ENCODE measurements at regions not wholly inside any gene's neighbourhood (a gene's known extent, or its start where the extent isn't known, plus 50 kb on each side); places are given as distances from the start of the nearest gene placed in this dataset.

GRCh38 chr4:89382439-89382838 lies 74.8 kb upstream of the GPRIN3 start:
- ATAC-seq (no peak), DNase-seq (no peak)
- H3K27me3 ChIP-seq (ENCODE audit: control insufficient read depth, insufficient read depth), result no peaks in the 10 kb centered on the region
- no peaks in the 10 kb centered on the region for H3K4me1 ChIP-seq (ENCODE audit: control insufficient read depth, insufficient read depth, low read length)
- no peak overlapping the region for H3K27ac ChIP-seq (ENCODE audit: low read length)
- no peak overlapping the region for H3K4me3 ChIP-seq (ENCODE audit: low read length)
- 66% methylated on average over 2 of the region's 2 CpGs for WGBS
- intact Hi-C loops (cut with DNase I), result no loop called here
- no peaks in the 10 kb centered on the region for H3K9me3 ChIP-seq (ENCODE audit: control insufficient read depth, low read length)

- intact Hi-C loops (cut with DNase I), result no loop called here
These were observed 73.4 kb upstream of the GPRIN3 start for GRCh38 chr4:89380980-89381379.

GRCh38 chr4:89379511-89380044 lies 72.0 kb upstream of the GPRIN3 start:
- no peaks in the 10 kb centered on the region for H3K27me3 ChIP-seq (ENCODE audit: control insufficient read depth, insufficient read depth)
- no peak overlapping the region for H3K4me3 ChIP-seq (ENCODE audit: low read length)
- DNase-seq, result no peak
- WGBS, result 65% methylated on average over 1 of the region's 1 CpG
- H3K4me1 ChIP-seq (ENCODE audit: control insufficient read depth, insufficient read depth, low read length), result no peaks in the 10 kb centered on the region
- no peak for ATAC-seq
- H3K9me3 ChIP-seq (ENCODE audit: control insufficient read depth, low read length), result no peaks in the 10 kb centered on the region
- intact Hi-C loops (cut with DNase I), result no loop called here
- H3K27ac ChIP-seq (ENCODE audit: low read length), result no peak overlapping the region

More at GRCh38 chr4:89380980-89381379, 73.4 kb upstream of the GPRIN3 start:
- no peak for ATAC-seq
- WGBS, result 88% methylated on average over 1 of the region's 1 CpG
- no peak for DNase-seq
- H3K27me3 ChIP-seq (ENCODE audit: control insufficient read depth, insufficient read depth), result no peaks in the 10 kb centered on the region
- H3K4me1 ChIP-seq (ENCODE audit: control insufficient read depth, insufficient read depth, low read length), result no peaks in the 10 kb centered on the region
- H3K4me3 ChIP-seq (ENCODE audit: low read length), result no peak overlapping the region
- H3K27ac ChIP-seq (ENCODE audit: low read length), result no peak overlapping the region
- H3K9me3 ChIP-seq (ENCODE audit: control insufficient read depth, low read length), result no peaks in the 10 kb centered on the region

GRCh38 chr4:89373394-89373793 lies 65.8 kb upstream of the GPRIN3 start:
- 90% methylated on average over 4 of the region's 4 CpGs for WGBS
- ATAC-seq, result no peak
- no peak for DNase-seq
- Histone ChIP-seq H3K9me3 (ENCODE audit: control insufficient read depth, low read length) (no peaks in the 10 kb centered on the region), H3K27ac (ENCODE audit: low read length) (no peak overlapping the region), H3K27me3 (ENCODE audit: control insufficient read depth, insufficient read depth) (no peaks in the 10 kb centered on the region), H3K4me1 (ENCODE audit: control insufficient read depth, insufficient read depth, low read length) (no peaks in the 10 kb centered on the region), H3K4me3 (ENCODE audit: low read length) (no peak overlapping the region)
- intact Hi-C loops (cut with DNase I), result no loop called here

GRCh38 chr4:89371614-89372013 lies 64.0 kb upstream of the GPRIN3 start:
- H3K9me3 ChIP-seq (ENCODE audit: control insufficient read depth, low read length), result no peaks in the 10 kb centered on the region
- no peak overlapping the region for H3K4me3 ChIP-seq (ENCODE audit: low read length)
- H3K27ac ChIP-seq (ENCODE audit: low read length), result no peak overlapping the region
- no peaks in the 10 kb centered on the region for H3K27me3 ChIP-seq (ENCODE audit: control insufficient read depth, insufficient read depth)
- H3K4me1 ChIP-seq (ENCODE audit: control insufficient read depth, insufficient read depth, low read length), result no peaks in the 10 kb centered on the region
- intact Hi-C loops (cut with DNase I), result no loop called here
- DNase-seq (no peak), ATAC-seq (no peak)
- 39% methylated on average over 3 of the region's 3 CpGs for WGBS

- Histone ChIP-seq H3K9me3 (ENCODE audit: control insufficient read depth, low read length) (no peaks in the 10 kb centered on the region), H3K4me3 (ENCODE audit: low read length) (no peak overlapping the region), H3K27ac (ENCODE audit: low read length) (no peak overlapping the region), H3K4me1 (ENCODE audit: control insufficient read depth, insufficient read depth, low read length) (no peaks in the 10 kb centered on the region), H3K27me3 (ENCODE audit: control insufficient read depth, insufficient read depth) (no peaks in the 10 kb centered on the region)
- ATAC-seq, result no peak
- 33% methylated on average over 2 of the region's 2 CpGs for WGBS
- intact Hi-C loops (cut with DNase I), result no loop called here
- DNase-seq, result no peak
These were observed 62.0 kb upstream of the GPRIN3 start for GRCh38 chr4:89369581-89369980.

GRCh38 chr4:89368861-89369260 lies 61.3 kb upstream of the GPRIN3 start:
- Histone ChIP-seq H3K4me1 (ENCODE audit: control insufficient read depth, insufficient read depth, low read length) (no peaks in the 10 kb centered on the region), H3K9me3 (ENCODE audit: control insufficient read depth, low read length) (no peaks in the 10 kb centered on the region), H3K4me3 (ENCODE audit: low read length) (no peak overlapping the region), H3K27ac (ENCODE audit: low read length) (no peak overlapping the region), H3K27me3 (ENCODE audit: control insufficient read depth, insufficient read depth) (no peaks in the 10 kb centered on the region)
- ATAC-seq, result no peak
- intact Hi-C loops (cut with DNase I), result no loop called here
- 81% methylated on average over 2 of the region's 2 CpGs for WGBS
- no peak for DNase-seq

GRCh38 chr4:89365776-89366175 lies 58.2 kb upstream of the GPRIN3 start:
- intact Hi-C loops (cut with DNase I), result no loop called here
- Histone ChIP-seq H3K27me3 (ENCODE audit: control insufficient read depth, insufficient read depth) (no peaks in the 10 kb centered on the region), H3K4me3 (ENCODE audit: low read length) (no peak overlapping the region), H3K9me3 (ENCODE audit: control insufficient read depth, low read length) (no peaks in the 10 kb centered on the region), H3K27ac (ENCODE audit: low read length) (no peak overlapping the region), H3K4me1 (ENCODE audit: control insufficient read depth, insufficient read depth, low read length) (no peaks in the 10 kb centered on the region)
- WGBS, result 82% methylated on average over 2 of the region's 2 CpGs
- no peak for ATAC-seq
- no peak for DNase-seq

GRCh38 chr4:89365375-89365774 lies 57.8 kb upstream of the GPRIN3 start:
- no peak for DNase-seq
- intact Hi-C loops (cut with DNase I), result no loop called here

GRCh38 chr4:89364541-89364940 lies 56.9 kb upstream of the GPRIN3 start:
- Histone ChIP-seq H3K27ac (ENCODE audit: low read length) (no peak overlapping the region), H3K4me1 (ENCODE audit: control insufficient read depth, insufficient read depth, low read length) (no peaks in the 10 kb centered on the region), H3K4me3 (ENCODE audit: low read length) (no peak overlapping the region), H3K9me3 (ENCODE audit: control insufficient read depth, low read length) (no peaks in the 10 kb centered on the region), H3K27me3 (ENCODE audit: control insufficient read depth, insufficient read depth) (no peaks in the 10 kb centered on the region)
- intact Hi-C loops (cut with DNase I), result no loop called here
- WGBS, result 94% methylated on average over 4 of the region's 4 CpGs
- ATAC-seq (no peak), DNase-seq (no peak)

More at GRCh38 chr4:89365375-89365774, 57.8 kb upstream of the GPRIN3 start:
- Histone ChIP-seq H3K27me3 (ENCODE audit: control insufficient read depth, insufficient read depth) (no peaks in the 10 kb centered on the region), H3K4me1 (ENCODE audit: control insufficient read depth, insufficient read depth, low read length) (no peaks in the 10 kb centered on the region), H3K27ac (ENCODE audit: low read length) (no peak overlapping the region), H3K4me3 (ENCODE audit: low read length) (no peak overlapping the region), H3K9me3 (ENCODE audit: control insufficient read depth, low read length) (no peaks in the 10 kb centered on the region)
- ATAC-seq, result no peak

- intact Hi-C loops (cut with DNase I), result no loop called here
- H3K4me1 ChIP-seq (ENCODE audit: control insufficient read depth, insufficient read depth, low read length), result no peaks in the 10 kb centered on the region
- H3K27me3 ChIP-seq (ENCODE audit: control insufficient read depth, insufficient read depth), result no peaks in the 10 kb centered on the region
- no peaks in the 10 kb centered on the region for H3K9me3 ChIP-seq (ENCODE audit: control insufficient read depth, low read length)
- DNase-seq (no peak), ATAC-seq (no peak)
- WGBS, result 87% methylated on average over 7 of the region's 7 CpGs
- no peak overlapping the region for H3K27ac ChIP-seq (ENCODE audit: low read length)
- H3K4me3 ChIP-seq (ENCODE audit: low read length), result no peak overlapping the region
These were observed 56.2 kb upstream of the GPRIN3 start for GRCh38 chr4:89363786-89364185.

GRCh38 chr4:89358935-89359638 lies 51.5 kb upstream of the GPRIN3 start:
- DNase-seq (no peak), ATAC-seq (no peak)
- H3K9me3 ChIP-seq (ENCODE audit: control insufficient read depth, low read length), result no peaks in the 10 kb centered on the region
- WGBS, result 89% methylated on average over 9 of the region's 9 CpGs
- no peaks in the 10 kb centered on the region for H3K4me1 ChIP-seq (ENCODE audit: control insufficient read depth, insufficient read depth, low read length)
- intact Hi-C loops (cut with DNase I), result no loop called here
- no peak overlapping the region for H3K4me3 ChIP-seq (ENCODE audit: low read length)
- no peak overlapping the region for H3K27ac ChIP-seq (ENCODE audit: low read length)
- no peaks in the 10 kb centered on the region for H3K27me3 ChIP-seq (ENCODE audit: control insufficient read depth, insufficient read depth)

Measured in right cardiac atrium (tissue), 5 donors.